OCI-LY3 (cell line): ENCODE measurements at regions not wholly inside any gene's neighbourhood (a gene's known extent, or its start where the extent isn't known, plus 50 kb on each side); places are given as distances from the start of the nearest gene placed in this dataset.

Experiments used
- H2AFZ ChIP-seq: fragments of 200-600, 300-600 bp; shearing (Covaris generic); 2 replicates; pipeline ENCODE4 v1.6.0; 2014; ENCODE audit warnings: antibody characterized with exemption, low read depth, low read length
- H3K27ac ChIP-seq: fragments of 200-600, 300-600 bp; sonication (generic); 2 replicates; pipeline ENCODE4 v1.5.1; 2014; ENCODE audit warnings: mild to moderate bottlenecking, low read length, moderate library complexity, mixed read lengths
- H3K27me3 ChIP-seq: fragments of 200-600, 300-600 bp; sonication (generic); 2 replicates; pipeline ENCODE4 v1.6.1; 2014; ENCODE audit warnings: low read depth, low read length, mixed read lengths
- H3K36me3 ChIP-seq: fragments of 200-600, 300-600 bp; sonication (generic); replicated peaks from 2 replicates; pipeline ENCODE3; 2014; ENCODE audit warnings: low read depth, low read length, mixed read lengths
- H3K4me1 ChIP-seq: fragments of 300-600, 200-600 bp; sonication (generic); 2 replicates; pipeline ENCODE4 v1.6.1; 2014; ENCODE audit warnings: low read length, mixed read lengths
- H3K4me2 ChIP-seq: fragments of 200-600, 300-600 bp; sonication (generic); 2 replicates; pipeline ENCODE4 v1.6.1; 2014; ENCODE audit warnings: low read length, mixed read lengths
- H3K4me3 ChIP-seq: fragments of 300-600, 200-600 bp; sonication (generic); 2 replicates; pipeline ENCODE4 v1.5.1; 2014; ENCODE audit warnings: antibody characterized with exemption, mild to moderate bottlenecking, low read length, moderate library complexity
- H3K79me2 ChIP-seq: fragments of 300-600, 200-600 bp; shearing (Covaris generic); 2 replicates; pipeline ENCODE4 v1.6.1; 2014; ENCODE audit warnings: mild to moderate bottlenecking, low read length, mixed read lengths
- H3K9ac ChIP-seq: fragments of 300-600, 200-600 bp; shearing (Covaris generic); 2 replicates; pipeline ENCODE4 v1.6.0; 2014; ENCODE audit warnings: mild to moderate bottlenecking, low read length, moderate library complexity
- H3K9me3 ChIP-seq: fragments of 200-600, 300-600 bp; shearing (Covaris generic); 2 replicates; pipeline ENCODE4 v1.6.1; 2014; ENCODE audit warnings: low read length, mixed read lengths; ENCODE audit not compliant: insufficient read depth
- H4K20me1 ChIP-seq: fragments of 200-600, 300-600 bp; sonication (generic); 2 replicates; pipeline ENCODE4 v1.6.1; 2016; ENCODE audit warnings: low read length, mixed read lengths; ENCODE audit not compliant: insufficient read depth
- EZH2phosphoT487 ChIP-seq: fragments of 200-600 bp; shearing (Covaris generic); IDR thresholded peaks from 2 replicates; pipeline ENCODE4 v1.6.1; 2018; ENCODE audit warnings: antibody characterized with exemption, mixed run types, low read depth
- TF ChIP-seq, protein P1 (sequence below): fragments of 200-600, 300-600 bp; sonication (generic); IDR thresholded peaks from 2 replicates; pipeline ENCODE4 v1.5.1; 2014; ENCODE audit warnings: antibody characterized with exemption, low read length, low read depth

DNA sequence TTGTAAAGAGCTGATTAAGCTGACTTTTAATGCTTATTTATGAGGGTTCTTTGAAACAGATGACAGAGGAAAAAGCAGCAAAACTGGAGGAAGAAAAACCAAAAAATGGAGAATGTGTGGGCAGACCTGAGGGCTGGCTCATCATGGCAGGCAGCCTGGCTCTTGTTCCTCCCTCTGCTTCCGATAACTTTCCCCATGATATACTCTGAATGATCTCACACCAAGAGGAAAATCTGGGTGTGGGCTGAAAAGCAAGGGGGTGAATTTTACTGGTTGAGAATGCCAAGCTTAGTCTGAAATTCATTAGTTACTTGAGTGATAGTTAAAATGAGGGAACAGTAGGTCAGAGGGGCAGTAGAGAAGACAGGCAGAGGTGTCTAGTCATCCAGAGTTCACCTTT is 330.1 kb upstream of the PRICKLE1 start:
- TF ChIP-seq, protein P1, sequence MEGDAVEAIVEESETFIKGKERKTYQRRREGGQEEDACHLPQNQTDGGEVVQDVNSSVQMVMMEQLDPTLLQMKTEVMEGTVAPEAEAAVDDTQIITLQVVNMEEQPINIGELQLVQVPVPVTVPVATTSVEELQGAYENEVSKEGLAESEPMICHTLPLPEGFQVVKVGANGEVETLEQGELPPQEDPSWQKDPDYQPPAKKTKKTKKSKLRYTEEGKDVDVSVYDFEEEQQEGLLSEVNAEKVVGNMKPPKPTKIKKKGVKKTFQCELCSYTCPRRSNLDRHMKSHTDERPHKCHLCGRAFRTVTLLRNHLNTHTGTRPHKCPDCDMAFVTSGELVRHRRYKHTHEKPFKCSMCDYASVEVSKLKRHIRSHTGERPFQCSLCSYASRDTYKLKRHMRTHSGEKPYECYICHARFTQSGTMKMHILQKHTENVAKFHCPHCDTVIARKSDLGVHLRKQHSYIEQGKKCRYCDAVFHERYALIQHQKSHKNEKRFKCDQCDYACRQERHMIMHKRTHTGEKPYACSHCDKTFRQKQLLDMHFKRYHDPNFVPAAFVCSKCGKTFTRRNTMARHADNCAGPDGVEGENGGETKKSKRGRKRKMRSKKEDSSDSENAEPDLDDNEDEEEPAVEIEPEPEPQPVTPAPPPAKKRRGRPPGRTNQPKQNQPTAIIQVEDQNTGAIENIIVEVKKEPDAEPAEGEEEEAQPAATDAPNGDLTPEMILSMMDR, result no peak
- no peak for TF ChIP-seq EZH2phosphoT487
- Histone ChIP-seq H3K9ac (no peak overlapping the region), H3K4me3 (no peak overlapping the region), H3K36me3 (no peaks in the 10 kb centered on the region), H3K9me3 (no peaks in the 10 kb centered on the region), H4K20me1 (no peaks in the 10 kb centered on the region), H3K4me2 (no peak overlapping the region), H3K4me1 (no peaks in the 10 kb centered on the region), H3K79me2 (no peaks in the 10 kb centered on the region), H3K27me3 (no peaks in the 10 kb centered on the region), H2AFZ (no peak overlapping the region), H3K27ac (no peak overlapping the region)

DNA sequence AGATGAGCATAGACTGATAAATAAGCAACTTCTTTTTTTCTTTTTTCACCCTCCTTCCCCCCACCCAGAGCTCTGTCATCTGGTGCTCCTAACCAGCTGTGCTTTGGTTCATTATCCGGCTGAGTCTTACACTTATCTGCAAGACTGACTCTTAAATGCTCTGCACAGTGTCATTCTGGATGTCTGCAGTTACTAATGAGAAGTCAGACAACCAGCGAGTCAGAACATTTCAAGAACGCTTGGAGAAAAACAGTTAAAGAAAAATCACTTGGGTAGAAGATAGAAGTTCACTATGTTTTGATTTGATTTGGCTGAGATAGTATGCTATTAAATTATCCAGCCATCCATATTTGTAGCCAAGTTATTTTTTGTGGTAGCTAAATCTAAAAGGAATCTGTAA is 328.9 kb upstream of the PRICKLE1 start:
- TF ChIP-seq EZH2phosphoT487, result no peak
- TF ChIP-seq, protein P1, result no peak
- no peak overlapping the region for H3K27ac ChIP-seq
- no peak overlapping the region for H3K4me2 ChIP-seq
- no peaks in the 10 kb centered on the region for H3K79me2 ChIP-seq
- no peak overlapping the region for H2AFZ ChIP-seq
- H3K9me3 ChIP-seq, result no peaks in the 10 kb centered on the region
- H3K36me3 ChIP-seq, result no peaks in the 10 kb centered on the region
- no peak overlapping the region for H3K9ac ChIP-seq
- no peak overlapping the region for H3K4me3 ChIP-seq
- no peaks in the 10 kb centered on the region for H4K20me1 ChIP-seq
- no peaks in the 10 kb centered on the region for H3K4me1 ChIP-seq
- H3K27me3 ChIP-seq, result no peaks in the 10 kb centered on the region

DNA sequence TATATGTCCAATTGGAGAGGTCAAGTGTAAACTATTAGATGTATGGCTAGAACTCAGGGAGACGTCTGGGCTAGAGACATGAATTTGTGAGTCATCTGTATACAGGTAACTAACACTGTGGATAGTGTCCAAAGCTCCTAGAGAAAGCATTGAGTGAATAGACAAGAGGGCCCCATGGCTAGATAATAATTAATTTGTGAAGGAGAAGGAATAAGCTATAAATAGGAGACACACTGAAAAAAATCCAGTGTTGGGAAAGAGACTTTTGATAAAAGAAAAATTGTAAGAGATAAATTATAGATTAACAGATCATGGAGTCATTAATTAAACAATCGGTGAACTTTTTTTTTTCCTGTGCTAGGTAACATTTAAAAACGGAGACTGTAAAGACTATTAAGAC is 326.6 kb upstream of the PRICKLE1 start:
- H3K27me3 ChIP-seq, result no peaks in the 10 kb centered on the region
- H3K9me3 ChIP-seq, result no peaks in the 10 kb centered on the region
- no peak overlapping the region for H3K27ac ChIP-seq
- no peak overlapping the region for H2AFZ ChIP-seq
- H3K4me1 ChIP-seq, result no peaks in the 10 kb centered on the region
- H3K36me3 ChIP-seq, result no peaks in the 10 kb centered on the region
- no peak overlapping the region for H3K4me3 ChIP-seq
- TF ChIP-seq, protein P1, result no peak
- TF ChIP-seq EZH2phosphoT487, result no peak
- H3K79me2 ChIP-seq, result no peaks in the 10 kb centered on the region
- no peak overlapping the region for H3K9ac ChIP-seq
- H4K20me1 ChIP-seq, result no peaks in the 10 kb centered on the region
- no peak overlapping the region for H3K4me2 ChIP-seq

DNA sequence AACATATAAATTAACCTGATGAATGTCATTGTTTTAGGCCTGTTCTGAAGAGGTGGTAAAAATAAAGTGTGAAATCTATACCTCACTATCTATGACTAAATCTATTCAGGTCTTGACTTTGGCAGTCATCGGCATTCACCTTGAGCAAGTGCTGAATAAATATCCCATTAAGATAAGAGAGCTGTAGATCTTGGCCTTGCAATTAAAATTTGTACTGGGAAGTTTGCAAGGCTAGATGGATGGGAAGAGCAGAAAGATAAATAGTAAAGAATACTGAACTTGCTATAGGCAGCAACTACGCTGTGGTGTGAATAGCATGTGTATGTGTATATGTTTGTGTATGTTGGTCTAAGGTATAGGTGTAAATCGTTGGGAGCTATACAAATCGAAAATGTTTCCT is 325.9 kb upstream of the PRICKLE1 start:
- no peaks in the 10 kb centered on the region for H3K27me3 ChIP-seq
- H3K9me3 ChIP-seq, result no peaks in the 10 kb centered on the region
- no peak overlapping the region for H3K9ac ChIP-seq
- no peak for TF ChIP-seq EZH2phosphoT487
- TF ChIP-seq, protein P1, result no peak
- no peak overlapping the region for H3K4me3 ChIP-seq
- H4K20me1 ChIP-seq, result no peaks in the 10 kb centered on the region
- no peak overlapping the region for H2AFZ ChIP-seq
- no peak overlapping the region for H3K4me2 ChIP-seq
- no peaks in the 10 kb centered on the region for H3K4me1 ChIP-seq
- H3K79me2 ChIP-seq, result no peaks in the 10 kb centered on the region
- no peaks in the 10 kb centered on the region for H3K36me3 ChIP-seq
- H3K27ac ChIP-seq, result no peak overlapping the region
